Liver (tissue), 7 donors: ENCODE measurements at regions not wholly inside any gene's neighbourhood (a gene's known extent, or its start where the extent isn't known, plus 50 kb on each side); places are given as distances from the start of the nearest gene placed in this dataset.
"Not testable (repeated sequence)": the region's sequence is repeated elsewhere in the genome, so short reads cannot be mapped to it uniquely, and the experiment has no call there.

Experiments
- DNase-seq: peaks from one replicate; pipeline ENCODE4 v3.0.0-alpha.2; 2017; ENCODE audit warnings: low spot score
- H3K27ac ChIP-seq, 2 donors: one replicate each; pipeline ENCODE4 v1.7.0; 2013; ENCODE audit warnings: inconsistent platforms in 2 of 2, low read length in 2 of 2, control low read depth in 1 of 2, low read depth in 1 of 2, mild to moderate bottlenecking in 1 of 2
- H3K27me3 ChIP-seq, 4 donors: one replicate each; pipeline versions ENCODE4 v1.6.1 to v1.7.0; 2013; ENCODE audit warnings: low read length in 3 of 4, inconsistent platforms in 1 of 4, mild to moderate bottlenecking in 1 of 4, moderate library complexity in 1 of 4; ENCODE audit not compliant: control insufficient read depth in 4 of 4, insufficient read depth in 4 of 4
- H3K36me3 ChIP-seq, 4 donors: one replicate each; pipeline versions ENCODE4 v1.6.1 to v1.7.0; 2013; ENCODE audit warnings: low read length in 3 of 4, mild to moderate bottlenecking in 3 of 4, low read depth in 1 of 4, moderate library complexity in 1 of 4; ENCODE audit not compliant: control insufficient read depth in 4 of 4, insufficient read depth in 3 of 4
- H3K4me1 ChIP-seq, 4 donors: one replicate each; pipeline versions ENCODE4 v1.6.1 to v1.7.0; 2013; ENCODE audit warnings: low read length in 3 of 4, mild to moderate bottlenecking in 3 of 4, moderate library complexity in 1 of 4; ENCODE audit not compliant: control insufficient read depth in 4 of 4, insufficient read depth in 4 of 4
- H3K4me3 ChIP-seq, 3 donors: one replicate each; pipeline versions ENCODE4 v1.6.1 to v1.7.0; 2013; ENCODE audit warnings: low read length in 3 of 3, control low read depth in 1 of 3, low read depth in 1 of 3, mild to moderate bottlenecking in 1 of 3
- H3K9ac ChIP-seq, 2 donors: one replicate each; pipeline ENCODE4 v1.7.0; 2013; ENCODE audit warnings: low read length in 2 of 2, mild to moderate bottlenecking in 2 of 2, moderate library complexity in 2 of 2, control low read depth in 1 of 2, low read depth in 1 of 2
- H3K9me3 ChIP-seq, 4 donors: one replicate each; pipeline versions ENCODE4 v1.6.1 to v1.7.0; 2013; ENCODE audit warnings: low read length in 3 of 4; ENCODE audit not compliant: control insufficient read depth in 4 of 4
- EGR1 ChIP-seq, 2 donors: IDR thresholded peaks; 2 replicates each; pipeline ENCODE4 v1.6.1; 2016 to 2018; ENCODE audit warnings: antibody characterized with exemption in 2 of 2, low read depth in 2 of 2
- FOXA1 ChIP-seq: IDR thresholded peaks from 2 replicates; pipeline ENCODE4 v1.6.1; 2016; ENCODE audit warnings: antibody characterized with exemption
- FOXA2 ChIP-seq: IDR thresholded peaks from 2 replicates; pipeline ENCODE4 v1.6.1; 2016; ENCODE audit warnings: antibody characterized with exemption
- HNF4G ChIP-seq: IDR thresholded peaks from 2 replicates; pipeline ENCODE4 v1.6.1; 2016; ENCODE audit warnings: antibody characterized with exemption
- NR2F2 ChIP-seq: IDR thresholded peaks from 2 replicates; pipeline ENCODE4 v1.6.1; 2016; ENCODE audit warnings: antibody characterized with exemption
- SP1 ChIP-seq: IDR thresholded peaks from 2 replicates; pipeline ENCODE4 v1.6.1; 2018; ENCODE audit warnings: antibody characterized with exemption, mild to moderate bottlenecking
- TAF1 ChIP-seq: conservative IDR thresholded peaks from 2 replicates; pipeline ENCODE4 v1.6.1; 2016; ENCODE audit warnings: antibody characterized with exemption, mild to moderate bottlenecking
- YY1 ChIP-seq: IDR thresholded peaks from 2 replicates; pipeline ENCODE4 v1.6.1; 2016; ENCODE audit warnings: antibody characterized with exemption, mild to moderate bottlenecking
- WGBS: extraction: QIAGEN DNeasy Blood & Tissue Kit; methylation state at CpG from one replicate; pipeline ENCODE4 v1.1.7; 2013; 5-methylcytosine and 5-hydroxymethylcytosine counted together
- TF ChIP-seq, protein P1 (sequence below): IDR thresholded peaks from 2 replicates; pipeline ENCODE4 v1.6.1; 2016; ENCODE audit warnings: antibody characterized with exemption, mild to moderate bottlenecking
- TF ChIP-seq, protein P2 (sequence below): IDR thresholded peaks from 2 replicates; pipeline ENCODE4 v1.6.1; 2016; ENCODE audit warnings: antibody characterized with exemption
- TF ChIP-seq, protein P3 (sequence below): IDR thresholded peaks from 2 replicates; pipeline ENCODE4 v1.6.1; 2016; ENCODE audit warnings: antibody characterized with exemption
- donor health status: healthy.
- donor health status: healthy.
- donor health status: healthy.
- donor health status: healthy.

GRCh38 chr3:146701246-146701645 is 96.1 kb upstream of the PLSCR5 start (continued):
- TF ChIP-seq, protein P1, sequence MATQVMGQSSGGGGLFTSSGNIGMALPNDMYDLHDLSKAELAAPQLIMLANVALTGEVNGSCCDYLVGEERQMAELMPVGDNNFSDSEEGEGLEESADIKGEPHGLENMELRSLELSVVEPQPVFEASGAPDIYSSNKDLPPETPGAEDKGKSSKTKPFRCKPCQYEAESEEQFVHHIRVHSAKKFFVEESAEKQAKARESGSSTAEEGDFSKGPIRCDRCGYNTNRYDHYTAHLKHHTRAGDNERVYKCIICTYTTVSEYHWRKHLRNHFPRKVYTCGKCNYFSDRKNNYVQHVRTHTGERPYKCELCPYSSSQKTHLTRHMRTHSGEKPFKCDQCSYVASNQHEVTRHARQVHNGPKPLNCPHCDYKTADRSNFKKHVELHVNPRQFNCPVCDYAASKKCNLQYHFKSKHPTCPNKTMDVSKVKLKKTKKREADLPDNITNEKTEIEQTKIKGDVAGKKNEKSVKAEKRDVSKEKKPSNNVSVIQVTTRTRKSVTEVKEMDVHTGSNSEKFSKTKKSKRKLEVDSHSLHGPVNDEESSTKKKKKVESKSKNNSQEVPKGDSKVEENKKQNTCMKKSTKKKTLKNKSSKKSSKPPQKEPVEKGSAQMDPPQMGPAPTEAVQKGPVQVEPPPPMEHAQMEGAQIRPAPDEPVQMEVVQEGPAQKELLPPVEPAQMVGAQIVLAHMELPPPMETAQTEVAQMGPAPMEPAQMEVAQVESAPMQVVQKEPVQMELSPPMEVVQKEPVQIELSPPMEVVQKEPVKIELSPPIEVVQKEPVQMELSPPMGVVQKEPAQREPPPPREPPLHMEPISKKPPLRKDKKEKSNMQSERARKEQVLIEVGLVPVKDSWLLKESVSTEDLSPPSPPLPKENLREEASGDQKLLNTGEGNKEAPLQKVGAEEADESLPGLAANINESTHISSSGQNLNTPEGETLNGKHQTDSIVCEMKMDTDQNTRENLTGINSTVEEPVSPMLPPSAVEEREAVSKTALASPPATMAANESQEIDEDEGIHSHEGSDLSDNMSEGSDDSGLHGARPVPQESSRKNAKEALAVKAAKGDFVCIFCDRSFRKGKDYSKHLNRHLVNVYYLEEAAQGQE: no peak
- TF ChIP-seq YY1: no peak

DNA sequence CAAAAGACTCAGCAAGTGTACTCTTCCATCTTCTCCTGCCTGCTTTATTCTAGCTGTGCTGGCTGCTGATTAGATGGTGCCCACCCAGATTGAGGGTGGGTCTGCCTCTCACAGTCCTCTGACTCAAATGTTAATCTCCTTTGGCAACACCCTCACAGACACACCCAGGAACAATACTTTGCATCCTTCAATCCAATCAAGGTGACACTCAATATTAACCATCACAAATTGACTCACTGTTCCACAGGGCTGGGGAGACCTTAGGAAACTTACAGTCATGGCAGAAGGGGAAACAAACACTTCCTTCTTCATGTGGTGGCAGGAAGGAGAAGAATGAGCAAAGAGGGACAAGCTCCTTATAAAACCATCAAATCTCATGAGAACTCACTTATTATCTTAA is 94.9 kb upstream of the PLSCR5 start:
- not testable (repeated sequence) for DNase-seq, H3K4me1 ChIP-seq, H3K36me3 ChIP-seq, H3K27me3 ChIP-seq, H3K9ac ChIP-seq, H3K9me3 ChIP-seq, H3K4me3 ChIP-seq, H3K27ac ChIP-seq

DNA sequence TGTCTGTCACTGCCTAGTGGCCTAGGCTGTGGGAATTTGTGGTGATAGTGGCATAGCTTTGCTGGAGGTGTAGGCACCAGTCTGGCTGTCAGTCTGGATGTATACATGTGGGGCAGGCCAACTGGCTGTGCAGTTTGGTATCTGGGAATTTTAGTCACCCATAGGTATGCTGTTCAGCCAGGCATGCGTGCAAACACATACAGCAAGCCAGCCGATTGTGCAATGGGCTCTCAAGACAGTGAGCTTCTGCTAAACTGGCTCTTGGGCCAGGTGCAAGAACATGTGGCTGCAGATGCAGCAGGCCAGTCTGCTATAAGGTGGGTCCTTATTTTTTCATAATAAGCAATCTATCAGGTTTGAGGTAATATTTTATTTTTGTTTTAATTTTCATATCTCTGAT is 87.1 kb upstream of the PLSCR5 start:
- no peak overlapping the region for H3K27ac ChIP-seq
- no peak overlapping the region for H3K4me3 ChIP-seq
- peaks cover 0 to 3% (median 0%) of the 10 kb centered on the region in 4 donors for H3K9me3 ChIP-seq
- TF ChIP-seq, protein P2, sequence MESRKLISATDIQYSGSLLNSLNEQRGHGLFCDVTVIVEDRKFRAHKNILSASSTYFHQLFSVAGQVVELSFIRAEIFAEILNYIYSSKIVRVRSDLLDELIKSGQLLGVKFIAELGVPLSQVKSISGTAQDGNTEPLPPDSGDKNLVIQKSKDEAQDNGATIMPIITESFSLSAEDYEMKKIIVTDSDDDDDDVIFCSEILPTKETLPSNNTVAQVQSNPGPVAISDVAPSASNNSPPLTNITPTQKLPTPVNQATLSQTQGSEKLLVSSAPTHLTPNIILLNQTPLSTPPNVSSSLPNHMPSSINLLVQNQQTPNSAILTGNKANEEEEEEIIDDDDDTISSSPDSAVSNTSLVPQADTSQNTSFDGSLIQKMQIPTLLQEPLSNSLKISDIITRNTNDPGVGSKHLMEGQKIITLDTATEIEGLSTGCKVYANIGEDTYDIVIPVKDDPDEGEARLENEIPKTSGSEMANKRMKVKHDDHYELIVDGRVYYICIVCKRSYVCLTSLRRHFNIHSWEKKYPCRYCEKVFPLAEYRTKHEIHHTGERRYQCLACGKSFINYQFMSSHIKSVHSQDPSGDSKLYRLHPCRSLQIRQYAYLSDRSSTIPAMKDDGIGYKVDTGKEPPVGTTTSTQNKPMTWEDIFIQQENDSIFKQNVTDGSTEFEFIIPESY: no peak
- TF ChIP-seq FOXA1 (no peak), HNF4G (no peak), TAF1 (no peak), EGR1 (IDR thresholded peaks at IDR 0.05; ENCODE audit: low read depth in 2 of 2) (no peak), NR2F2 (no peak), YY1 (no peak), FOXA2 (no peak), SP1 (no peak)
- TF ChIP-seq, protein P1: no peak
- TF ChIP-seq, protein P3, sequence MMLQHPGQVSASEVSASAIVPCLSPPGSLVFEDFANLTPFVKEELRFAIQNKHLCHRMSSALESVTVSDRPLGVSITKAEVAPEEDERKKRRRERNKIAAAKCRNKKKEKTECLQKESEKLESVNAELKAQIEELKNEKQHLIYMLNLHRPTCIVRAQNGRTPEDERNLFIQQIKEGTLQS: no peak
- no peaks in the 10 kb centered on the region for H3K4me1 ChIP-seq
- no peaks in the 10 kb centered on the region for H3K27me3 ChIP-seq
- no peaks in the 10 kb centered on the region for H3K36me3 ChIP-seq
- no peak for DNase-seq
- no peak overlapping the region for H3K9ac ChIP-seq
- 86% methylated on average over 2 of the region's 2 CpGs for WGBS
